ENCODE measurements at regions not wholly inside any gene's neighbourhood (a gene's known extent, or its start where the extent isn't known, plus 50 kb on each side); places are given as distances from the start of the nearest gene placed in this dataset.
"Not testable (repeated sequence)": the region's sequence is repeated elsewhere in the genome, so short reads cannot be mapped to it uniquely, and the experiment has no call there.

GRCh38 chr4:175033162-175033561 lies 115.0 kb downstream of the ADAM29 start:
- no peak for DNase-seq
- no peak for ATAC-seq
- intact Hi-C loops (cut with micrococcal nuclease) = no loop called here

GRCh38 chr4:175034007-175034406 lies 115.8 kb downstream of the ADAM29 start:
- DNase-seq (no peak), ATAC-seq (no peak)
- intact Hi-C loops (cut with micrococcal nuclease) = no loop called here

- no peak for ATAC-seq
- no peak for DNase-seq
- intact Hi-C loops (cut with micrococcal nuclease) = no loop called here
These were observed 117.0 kb downstream of the ADAM29 start for GRCh38 chr4:175034986-175035705.

GRCh38 chr4:175035905-175036304 lies 117.7 kb downstream of the ADAM29 start:
- intact Hi-C loops (cut with micrococcal nuclease) = no loop called here

GRCh38 chr4:175048111-175048784 lies 130.1 kb downstream of the ADAM29 start:
- ATAC-seq = no peak
- intact Hi-C loops (cut with micrococcal nuclease) = no loop called here
- no peak for DNase-seq

More at GRCh38 chr4:175035905-175036304, 117.7 kb downstream of the ADAM29 start:
- DNase-seq (no peak), ATAC-seq (no peak)

GRCh38 chr4:175048906-175049305 lies 130.7 kb downstream of the ADAM29 start:
- ATAC-seq = no peak
- intact Hi-C loops (cut with micrococcal nuclease) = no loop called here
- DNase-seq = no peak

- DNase-seq (no peak), ATAC-seq (no peak)
- intact Hi-C loops (cut with micrococcal nuclease) = no loop called here
These were observed 133.8 kb downstream of the ADAM29 start for GRCh38 chr4:175051974-175052373.

- intact Hi-C loops (cut with micrococcal nuclease) = no loop called here
- DNase-seq = no peak
- no peak for ATAC-seq
These were observed 136.8 kb downstream of the ADAM29 start for GRCh38 chr4:175054980-175055379.

- ATAC-seq (no peak), DNase-seq (no peak)
- intact Hi-C loops (cut with micrococcal nuclease) = no loop called here
These were observed 144.0 kb downstream of the ADAM29 start for GRCh38 chr4:175062183-175062592.

- DNase-seq = no peak
- intact Hi-C loops (cut with micrococcal nuclease) = no loop called here
- no peak for ATAC-seq
These were observed 147.1 kb downstream of the ADAM29 start for GRCh38 chr4:175065228-175065627.

- intact Hi-C loops (cut with micrococcal nuclease) = no loop called here
- ATAC-seq = no peak
- DNase-seq = no peak
These were observed 148.9 kb downstream of the ADAM29 start for GRCh38 chr4:175066923-175067627.

- DNase-seq (no peak), ATAC-seq (no peak)
- intact Hi-C loops (cut with micrococcal nuclease) = no loop called here
These were observed 150.1 kb downstream of the ADAM29 start for GRCh38 chr4:175068266-175068665.

GRCh38 chr4:175070444-175070843 lies 152.3 kb downstream of the ADAM29 start:
- intact Hi-C loops (cut with micrococcal nuclease) = no loop called here
- no peak for DNase-seq
- ATAC-seq = no peak

GRCh38 chr4:175071123-175071522 lies 153.0 kb downstream of the ADAM29 start:
- ATAC-seq = no peak
- DNase-seq = no peak

GRCh38 chr4:175087145-175087544 lies 169.0 kb downstream of the ADAM29 start:
- ATAC-seq (no peak), DNase-seq (no peak)
- intact Hi-C loops (cut with micrococcal nuclease) = no loop called here

More at GRCh38 chr4:175071123-175071522, 153.0 kb downstream of the ADAM29 start:
- intact Hi-C loops (cut with micrococcal nuclease) = no loop called here

GRCh38 chr4:175090116-175090515 lies 172.0 kb downstream of the ADAM29 start:
- intact Hi-C loops (cut with micrococcal nuclease) = no loop called here
- ATAC-seq = no peak

GRCh38 chr4:175091649-175092048 lies 173.5 kb downstream of the ADAM29 start:
- no peak for DNase-seq
- intact Hi-C loops (cut with micrococcal nuclease) = no loop called here
- no peak for ATAC-seq

More at GRCh38 chr4:175090116-175090515, 172.0 kb downstream of the ADAM29 start:
- no peak for DNase-seq

- ATAC-seq = no peak
- DNase-seq = no peak
- intact Hi-C loops (cut with micrococcal nuclease) = no loop called here
These were observed 174.0 kb downstream of the ADAM29 start for GRCh38 chr4:175092114-175092513.

- intact Hi-C loops (cut with micrococcal nuclease); ATAC-seq; DNase-seq: not testable (repeated sequence)
These were observed 174.9 kb downstream of the ADAM29 start for GRCh38 chr4:175093055-175093454.

GRCh38 chr4:175103403-175103802 lies 185.2 kb downstream of the ADAM29 start:
- intact Hi-C loops (cut with micrococcal nuclease) = no loop called here
- DNase-seq (no peak), ATAC-seq (no peak)
